Activated CD4-positive, CD25-positive, alpha-beta regulatory T cell treated with anti-CD3 and anti-CD28 coated beads, Interleukin-2, amount 50 U/mL, for 72 hours (primary cell): ENCODE measurements at regions not wholly inside any gene's neighbourhood (a gene's known extent, or its start where the extent isn't known, plus 50 kb on each side); places are given as distances from the start of the nearest gene placed in this dataset.
"Not testable (repeated sequence)": the region's sequence is repeated elsewhere in the genome, so short reads cannot be mapped to it uniquely, and the experiment has no call there.

ENCODE experiments used
- DNase-seq: peaks from one replicate; pipeline ENCODE4 v3.0.0; 2021

GRCh38 chr14:71366861-71367260 is 459.6 kb downstream of the PCNX1 start:
- DNase-seq: no peak

- no peak for DNase-seq
Measured at GRCh38 chr14:71371711-71372396, 464.6 kb downstream of the PCNX1 start.

GRCh38 chr14:71372411-71372838 is 465.2 kb downstream of the PCNX1 start:
- DNase-seq: no peak

GRCh38 chr14:71373773-71374172 is 466.5 kb downstream of the PCNX1 start:
- no peak for DNase-seq

GRCh38 chr14:71374989-71375388 is 467.7 kb downstream of the PCNX1 start:
- DNase-seq: no peak

GRCh38 chr14:71377099-71377498 is 469.8 kb downstream of the PCNX1 start:
- DNase-seq: no peak

GRCh38 chr14:71380271-71380670 is 473.0 kb downstream of the PCNX1 start:
- no peak for DNase-seq

- DNase-seq: no peak
Measured at GRCh38 chr14:71381814-71382213, 474.6 kb downstream of the PCNX1 start.

GRCh38 chr14:71382315-71382714 is 475.1 kb downstream of the PCNX1 start:
- DNase-seq: no peak

GRCh38 chr14:71383510-71383909 is 476.3 kb downstream of the PCNX1 start:
- no peak for DNase-seq

GRCh38 chr14:71384007-71384845 is 477.0 kb downstream of the PCNX1 start:
- DNase-seq: no peak

- DNase-seq: no peak
Measured at GRCh38 chr14:71387753-71388152, 480.5 kb downstream of the PCNX1 start.

- no peak for DNase-seq
Measured at GRCh38 chr14:71388336-71388735, 481.1 kb downstream of the PCNX1 start.

GRCh38 chr14:71388862-71389261 is 481.6 kb downstream of the PCNX1 start:
- no peak for DNase-seq

GRCh38 chr14:71394386-71394785 is 487.1 kb downstream of the PCNX1 start:
- DNase-seq: no peak

- no peak for DNase-seq
Measured at GRCh38 chr14:71395151-71395604, 487.9 kb downstream of the PCNX1 start.

GRCh38 chr14:71395636-71396035 is 488.4 kb downstream of the PCNX1 start:
- no peak for DNase-seq

GRCh38 chr14:71396050-71396677 is 488.9 kb downstream of the PCNX1 start:
- DNase-seq: no peak

GRCh38 chr14:71397371-71397770 is 490.1 kb downstream of the PCNX1 start:
- DNase-seq: no peak

- no peak for DNase-seq
Measured at GRCh38 chr14:71398450-71398849, 491.2 kb downstream of the PCNX1 start.

GRCh38 chr14:71399057-71399487 is 491.8 kb downstream of the PCNX1 start:
- DNase-seq: no peak

GRCh38 chr14:71400871-71401321 is 493.6 kb downstream of the PCNX1 start:
- no peak for DNase-seq

- DNase-seq: not testable (repeated sequence)
Measured at GRCh38 chr14:71402415-71402814, 495.2 kb downstream of the PCNX1 start.

GRCh38 chr14:71403656-71404055 is 496.4 kb downstream of the PCNX1 start:
- DNase-seq: no peak
